PFSK-1 (cell line): ENCODE measurements at regions not wholly inside any gene's neighbourhood (a gene's known extent, or its start where the extent isn't known, plus 50 kb on each side); places are given as distances from the start of the nearest gene placed in this dataset.

ENCODE experiments used
- POLR2AphosphoS5 ChIP-seq: IDR thresholded peaks from 2 replicates; pipeline ENCODE4 v1.6.1; 2012; ENCODE audit warnings: low read depth, mild to moderate bottlenecking, control low read depth, low read length, moderate library complexity
- REST ChIP-seq, 2 experiments: IDR thresholded peaks; 2 replicates each; pipeline versions ENCODE4 v1.6.1 to v1.8.0; 2011 to 2012; ENCODE audit warnings: low read depth in 2 of 2, low read length in 2 of 2, control low read depth in 1 of 2, inconsistent platforms in 1 of 2, mild to moderate bottlenecking in 1 of 2, moderate library complexity in 1 of 2; ENCODE audit not compliant: insufficient read depth in 1 of 2
- SIN3A ChIP-seq: IDR thresholded peaks from 2 replicates; pipeline ENCODE4 v1.6.1; 2012; ENCODE audit warnings: mild to moderate bottlenecking, low read length, moderate library complexity, borderline replicate concordance; ENCODE audit not compliant: insufficient read depth

- TF ChIP-seq POLR2AphosphoS5, result no peak
- TF ChIP-seq REST (IDR thresholded peaks at IDR 0.05; ENCODE audit: insufficient read depth in 1 of 2, low read depth in 2 of 2, low read length in 2 of 2), result no peak
- no peak for TF ChIP-seq SIN3A
Observed at GRCh38 chr13:91165758-91166157, 181.7 kb upstream of the MIR17HG start.
